H1 (cell line): ENCODE measurements at regions not wholly inside any gene's neighbourhood (a gene's known extent, or its start where the extent isn't known, plus 50 kb on each side); places are given as distances from the start of the nearest gene placed in this dataset.

ENCODE experiments used
- CTCF ChIP-seq, 3 experiments: IDR thresholded peaks; 1 replicate in 2 of 3; 2 replicates in 1 of 3; pipeline versions ENCODE4 v1.5.1 to v1.6.1; 2011; ENCODE audit warnings: low read length in 3 of 3, mild to moderate bottlenecking in 3 of 3, inconsistent platforms in 2 of 3, low read depth in 1 of 3, moderate library complexity in 1 of 3; ENCODE audit not compliant: insufficient read depth in 1 of 3; ENCODE audit errors: control extremely low read depth in 1 of 3
- EZH2 ChIP-seq: fragments of 200-600 bp; sonication (generic); IDR thresholded peaks from 2 replicates; pipeline ENCODE4 v1.7.1; 2012; ENCODE audit warnings: low read depth, mild to moderate bottlenecking, moderate library complexity, low read length, inconsistent platforms; ENCODE audit not compliant: severe bottlenecking
- KDM1A ChIP-seq: fragments of 200-600, 300-600 bp; sonication (generic); IDR thresholded peaks from 2 replicates; pipeline ENCODE4 v1.7.1; 2016; ENCODE audit warnings: mild to moderate bottlenecking, low read length, borderline replicate concordance
- RXRA ChIP-seq: IDR thresholded peaks from 2 replicates; pipeline ENCODE4 v1.6.1; 2011; ENCODE audit warnings: low read depth, mild to moderate bottlenecking, low read length, moderate library complexity; ENCODE audit not compliant: insufficient read depth
- ZNF274 ChIP-seq: IDR thresholded peaks from 2 replicates; pipeline ENCODE4 v1.7.0; 2012; ENCODE audit warnings: low read length, borderline replicate concordance; ENCODE audit errors: extremely low read depth

- TF ChIP-seq CTCF (IDR thresholded peaks at IDR 0.05; ENCODE audit: control extremely low read depth in 1 of 3, insufficient read depth in 1 of 3, low read depth in 1 of 3, low read length in 3 of 3) = no peak
- no peak for TF ChIP-seq ZNF274
- TF ChIP-seq KDM1A = no peak
- no peak for TF ChIP-seq RXRA
- no peak for TF ChIP-seq EZH2
Observed at GRCh38 chr2:7384773-7385349, 467.6 kb downstream of the RNF144A start.
